HuH-7 (cell line): ENCODE measurements at regions not wholly inside any gene's neighbourhood (a gene's known extent, or its start where the extent isn't known, plus 50 kb on each side); places are given as distances from the start of the nearest gene placed in this dataset.
"Not testable (repeated sequence)": the region's sequence is repeated elsewhere in the genome, so short reads cannot be mapped to it uniquely, and the experiment has no call there.

Source experiments
- DNase-seq: peaks from one replicate; pipeline ENCODE4 v3.0.0; 2011; ENCODE audit warnings: low spot score

DNA sequence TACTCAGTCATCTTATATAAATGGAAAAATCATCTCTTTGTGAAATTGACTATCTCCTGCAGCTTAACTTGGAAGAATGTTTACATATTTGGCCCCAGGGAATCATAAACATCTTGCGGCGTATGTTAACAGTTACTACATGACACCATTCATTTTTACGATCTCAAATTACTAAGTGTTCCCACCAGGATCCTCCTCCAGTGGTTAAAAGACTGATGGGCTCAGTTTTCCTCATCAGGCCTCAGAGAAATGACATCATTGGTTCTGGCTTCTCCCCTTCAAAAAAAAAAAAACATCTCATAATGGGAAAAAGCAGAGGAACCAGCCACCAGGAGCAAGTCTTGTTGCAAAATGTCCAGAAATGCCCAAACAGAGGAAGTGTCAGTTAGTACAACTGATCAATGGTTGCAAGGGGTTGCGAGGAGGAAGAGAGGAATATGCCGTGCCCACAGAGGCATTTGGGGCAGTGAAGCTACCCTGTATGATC is 70.5 kb upstream of the LIPC start:
- DNase-seq = no peak

DNA sequence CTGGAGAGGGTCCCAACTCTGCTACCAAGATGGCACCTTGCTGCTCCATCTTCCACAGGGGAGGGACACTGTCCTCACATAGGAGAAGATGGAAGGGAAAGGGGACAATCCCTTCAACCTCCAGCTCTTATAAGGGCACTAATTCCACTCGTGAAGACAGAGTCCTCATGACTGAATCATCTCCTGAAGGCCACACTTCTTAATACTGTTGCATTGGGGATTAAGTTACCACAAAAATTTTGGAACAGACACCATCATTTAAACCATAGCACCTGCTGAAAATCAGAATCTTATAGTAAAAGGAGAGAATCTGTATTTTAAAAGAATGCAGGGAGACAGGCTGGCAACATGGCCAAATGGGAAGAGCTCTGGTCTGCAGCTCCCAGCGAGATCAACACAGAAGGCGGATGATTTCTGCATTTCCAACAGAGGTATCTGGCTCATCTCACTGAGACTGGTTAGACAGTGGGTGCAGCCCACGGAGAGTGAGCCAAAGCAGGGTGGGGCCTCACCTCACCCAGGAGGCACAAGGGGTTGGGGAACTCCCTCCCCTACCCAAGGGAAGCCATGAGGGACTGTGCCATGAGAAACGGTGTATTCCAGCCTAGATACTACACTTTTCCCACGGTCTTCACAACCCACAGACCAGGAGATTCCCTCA is 69.4 kb upstream of the LIPC start:
- no peak for DNase-seq

DNA sequence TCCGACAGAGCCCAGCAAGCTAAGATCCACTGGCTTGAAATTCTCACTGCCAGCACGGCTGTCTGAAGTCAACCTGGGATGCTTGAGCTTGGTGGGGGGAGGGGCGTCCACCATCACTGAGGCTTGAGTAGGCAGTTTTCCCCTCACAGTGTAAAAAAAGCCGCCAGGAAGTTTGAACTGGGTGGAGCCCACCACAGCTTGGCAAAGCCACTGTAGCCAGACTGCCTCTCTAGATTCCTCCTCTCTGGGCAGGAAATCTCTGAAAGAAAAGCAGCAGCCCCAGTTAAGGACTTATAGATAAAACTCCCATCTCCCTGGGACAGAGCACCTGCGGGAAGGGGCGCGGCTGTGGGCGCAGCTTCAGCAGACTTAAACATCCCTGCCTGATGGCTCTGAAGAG is 68.7 kb upstream of the LIPC start:
- not testable (repeated sequence) for DNase-seq

DNA sequence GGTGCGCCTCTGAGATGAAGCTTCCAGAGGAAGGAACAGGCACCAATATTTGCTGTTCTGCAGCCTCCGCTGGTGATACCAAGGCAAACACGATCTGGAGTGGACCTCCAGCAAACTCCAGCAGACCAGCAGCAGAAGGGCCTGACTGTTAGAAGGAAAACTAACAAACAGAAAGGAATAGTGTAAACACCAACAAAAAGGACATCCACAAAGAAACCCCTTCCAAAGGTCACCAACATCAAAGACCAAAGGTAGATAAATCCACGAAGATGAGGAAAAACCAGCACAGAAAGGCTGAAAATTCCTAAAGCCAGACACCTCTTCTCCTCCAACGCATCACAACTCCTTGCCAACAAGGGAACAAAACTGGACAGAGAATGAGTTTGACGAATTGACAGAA is 68.1 kb upstream of the LIPC start:
- not testable (repeated sequence) for DNase-seq

DNA sequence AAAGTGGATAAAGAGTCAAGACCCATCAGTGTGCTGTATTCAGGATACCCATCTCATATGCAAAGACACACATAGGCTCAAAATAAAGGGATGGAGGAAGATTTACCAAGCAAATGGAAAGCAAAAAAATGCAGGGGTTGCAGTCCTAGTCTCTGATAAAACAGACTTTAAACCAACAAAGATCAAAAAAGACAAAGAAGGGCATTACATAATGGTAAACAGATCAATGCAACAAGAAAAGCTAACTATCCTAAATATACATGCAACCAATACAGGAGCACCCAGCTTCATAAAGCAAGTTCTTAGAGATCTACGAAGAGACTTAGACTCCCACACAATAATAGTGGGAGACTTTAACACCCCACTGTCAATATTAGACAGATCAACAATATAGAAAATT is 66.7 kb upstream of the LIPC start:
- DNase-seq = not testable (repeated sequence)

DNA sequence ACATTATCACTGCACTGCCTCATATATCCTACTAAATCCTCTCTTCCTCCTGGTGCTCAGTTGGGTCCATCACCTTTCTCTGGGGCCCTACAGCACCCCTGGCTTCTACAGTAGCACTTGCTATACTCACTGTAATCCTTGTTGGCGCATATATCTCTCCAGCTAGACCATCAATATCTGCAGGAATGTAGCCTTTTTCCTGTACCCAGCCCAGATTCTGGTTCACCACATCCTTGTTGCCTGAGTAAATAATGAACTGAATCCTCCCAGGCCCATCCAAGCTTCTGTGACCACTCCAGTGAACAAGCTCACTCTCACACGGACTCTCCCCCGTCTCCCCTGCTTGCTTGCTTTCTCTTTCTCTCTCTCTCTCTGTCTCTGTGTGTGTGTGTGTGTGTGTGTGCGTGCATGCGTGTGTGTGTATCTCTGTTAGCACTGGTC is 62.5 kb upstream of the LIPC start:
- no peak for DNase-seq

DNA sequence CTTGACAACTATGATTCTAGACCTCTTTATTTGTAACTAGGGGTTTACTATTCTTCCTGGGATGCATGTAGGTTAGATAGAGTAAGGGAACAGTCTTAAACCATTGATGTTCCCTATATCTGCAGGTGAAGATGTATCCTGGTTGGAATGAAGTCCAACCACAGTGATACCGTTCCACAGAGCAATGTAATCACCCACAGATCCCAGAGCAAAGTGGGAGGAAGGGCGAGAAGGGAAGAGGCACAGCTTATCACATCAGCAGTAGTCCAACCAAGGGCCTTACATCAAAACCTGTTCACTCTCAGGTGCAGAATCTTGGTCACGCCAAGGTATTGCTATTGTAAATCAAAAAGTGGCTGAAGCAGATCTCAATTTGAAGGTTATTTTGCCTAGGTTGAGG is 61.8 kb upstream of the LIPC start:
- no peak for DNase-seq

DNA sequence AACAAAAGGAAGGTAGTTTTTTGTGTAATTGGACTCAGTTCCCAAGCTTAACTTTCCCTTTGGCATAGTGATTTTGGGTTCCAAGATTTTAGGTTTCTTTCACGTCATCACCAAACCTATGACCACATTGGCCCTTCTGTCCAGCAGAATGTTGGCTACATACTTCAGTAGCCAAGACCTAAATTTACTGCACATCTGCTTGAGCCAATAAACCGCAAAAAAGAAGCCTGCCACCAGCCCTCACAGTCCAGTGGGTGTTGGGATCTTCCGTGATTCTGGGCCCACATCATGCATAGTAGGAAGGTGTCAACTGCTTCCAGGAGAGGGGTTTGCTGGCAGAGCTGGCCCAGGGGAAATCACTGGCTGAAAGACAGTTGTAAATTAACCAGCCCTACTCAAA is 57.6 kb upstream of the LIPC start:
- DNase-seq = no peak

DNA sequence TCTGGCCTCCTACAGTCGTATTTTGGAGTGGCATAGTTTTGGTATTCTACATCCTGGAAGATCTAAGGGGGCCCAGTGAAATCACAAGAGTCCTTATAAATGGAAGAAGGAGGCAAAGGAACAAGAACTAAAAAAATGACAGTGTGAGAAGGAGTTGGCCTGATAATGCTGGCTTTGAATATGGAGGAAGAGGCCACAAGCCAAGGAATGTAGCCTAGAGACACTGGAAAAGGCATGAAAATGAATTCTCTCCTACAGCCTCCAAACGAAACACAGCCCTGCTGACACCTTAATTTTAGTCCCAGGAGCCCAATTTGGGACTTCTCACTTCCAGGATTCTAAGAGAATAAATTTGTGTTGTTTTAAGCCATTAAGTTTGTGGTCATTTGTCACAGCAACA is 54.6 kb upstream of the LIPC start:
- no peak for DNase-seq

DNA sequence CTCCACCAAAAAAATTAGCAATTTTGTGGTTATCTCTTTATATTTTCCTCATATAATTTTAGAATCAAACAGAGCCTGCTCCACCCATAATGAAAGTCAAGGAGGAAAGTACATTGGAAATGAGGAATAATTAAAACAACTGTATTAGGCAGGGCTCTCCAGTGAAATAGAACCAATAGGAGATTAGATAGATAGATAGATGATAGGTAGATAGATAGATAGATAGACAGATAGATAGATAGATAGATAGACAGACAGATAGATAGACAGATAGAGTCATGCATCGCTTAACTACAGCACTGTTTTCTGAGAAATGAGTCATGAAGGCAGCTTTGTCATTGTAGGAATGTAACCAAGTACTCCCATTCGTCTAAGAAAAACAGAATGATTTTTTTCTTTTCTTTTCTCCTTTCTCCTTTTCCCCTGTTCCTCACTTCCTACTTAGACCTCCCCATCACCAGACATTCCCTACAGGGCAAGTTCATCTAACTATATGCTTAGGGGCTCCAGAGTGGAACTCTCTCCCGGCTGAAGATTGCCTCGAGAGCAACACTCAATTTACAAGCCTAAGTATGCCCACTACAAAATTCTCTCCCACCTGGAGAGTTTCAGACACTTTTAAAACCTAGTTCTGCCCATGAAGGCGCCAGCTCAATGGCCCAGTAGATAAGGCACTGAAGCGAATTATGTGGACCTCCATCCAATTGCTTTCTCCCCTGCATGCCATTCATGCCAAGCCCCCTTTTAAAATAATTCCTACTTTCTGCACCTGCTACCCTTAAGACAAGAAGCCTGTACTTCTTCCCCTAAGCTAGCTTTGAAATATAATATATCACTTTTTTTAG is 53.3 kb upstream of the LIPC start:
- no peak for DNase-seq

DNA sequence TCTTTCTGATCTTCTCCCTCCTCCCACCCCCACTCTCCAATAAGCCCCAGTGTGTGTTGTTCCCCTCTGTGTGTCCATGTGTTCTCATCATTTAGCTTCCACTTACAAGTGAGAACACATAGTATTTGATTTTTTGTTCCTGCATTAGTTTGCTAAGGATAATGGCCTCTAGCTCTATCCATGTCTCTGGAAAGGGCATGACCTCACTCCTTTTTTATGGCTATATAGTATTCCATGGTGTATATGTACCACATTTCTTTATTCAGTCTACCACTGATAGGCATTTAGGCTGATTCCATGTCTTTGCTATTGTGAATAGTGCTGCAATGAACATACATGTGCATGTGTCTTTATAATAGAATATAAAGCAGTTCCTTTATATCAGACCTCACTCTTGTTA is 52.3 kb upstream of the LIPC start:
- not testable (repeated sequence) for DNase-seq

DNA sequence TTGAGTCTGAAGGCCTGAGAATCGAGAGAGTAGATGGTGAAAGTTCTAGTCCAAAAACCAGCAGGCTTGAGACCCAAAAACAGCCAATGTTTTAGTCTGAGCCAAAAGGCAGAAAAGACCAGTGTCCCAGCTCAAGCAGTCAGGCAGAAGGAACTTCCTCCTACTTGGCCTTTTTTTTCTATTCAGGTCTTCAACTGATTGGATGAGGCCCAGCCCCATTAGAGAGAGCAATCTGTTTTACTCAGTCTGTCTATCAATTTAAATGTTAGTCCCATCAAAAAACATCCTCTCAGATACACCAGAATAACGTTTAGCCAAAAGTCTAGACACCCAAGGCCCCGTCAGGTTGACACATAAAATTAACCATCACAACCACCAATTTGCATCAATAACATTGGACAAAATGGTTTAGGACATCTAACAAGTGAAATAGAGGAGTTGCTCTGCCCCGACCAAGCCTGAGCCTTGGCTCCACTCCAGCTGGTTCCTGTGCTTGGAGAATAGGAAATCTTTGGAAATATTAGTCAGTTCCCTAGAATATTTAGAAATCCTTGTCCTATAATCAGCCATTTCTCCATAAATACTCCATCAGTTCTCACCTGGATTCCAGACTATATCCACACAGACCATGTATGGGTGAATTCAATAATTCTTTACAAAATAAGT is 51.4 kb upstream of the LIPC start:
- DNase-seq = no peak

DNA sequence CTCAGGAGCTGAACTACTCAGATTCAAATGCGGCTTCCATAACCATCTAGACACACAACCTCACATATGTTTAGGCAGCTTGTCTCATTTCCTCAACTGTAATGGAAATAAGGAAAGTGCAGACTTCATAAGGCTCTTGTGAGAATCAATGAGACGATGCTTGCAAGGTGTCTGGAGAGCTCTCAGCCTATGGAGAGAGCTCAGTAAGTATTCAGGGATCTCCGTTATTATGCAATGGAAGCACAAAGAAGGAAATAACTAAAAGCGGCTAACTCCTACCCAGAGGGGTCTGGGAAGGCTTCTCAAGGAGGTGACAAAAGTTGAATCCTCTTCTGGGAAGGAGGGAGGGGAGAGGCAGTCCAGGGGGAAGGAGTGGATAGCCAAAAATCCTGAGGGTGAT is 50.1 kb upstream of the LIPC start:
- DNase-seq = no peak
